ENCODE measurements at regions not wholly inside any gene's neighbourhood (a gene's known extent, or its start where the extent isn't known, plus 50 kb on each side); places are given as distances from the start of the nearest gene placed in this dataset.

GRCh38 chr3:31077826-31078225, 183.4 kb upstream of the GADL1 start:
- peak overlapping the region; percentile 83 for H2BK120ac ChIP-seq (ENCODE audit: low read depth, low read length)
- H4K8ac ChIP-seq (ENCODE audit: low read length): peak overlapping the region; percentile 62
- no peak overlapping the region for H3K27ac ChIP-seq (ENCODE audit: low read length, poor library complexity, severe bottlenecking)
- H3K4me2 ChIP-seq (ENCODE audit: low read length, poor library complexity, severe bottlenecking): no peak overlapping the region
- peak; percentile 28 for DNase-seq
- H3K9me3 ChIP-seq (ENCODE audit: control insufficient read depth, low read length): peaks cover 6% of the 10 kb centered on the region
- no peak overlapping the region for H2AK5ac ChIP-seq (ENCODE audit: low read length, severe bottlenecking)
- H4K91ac ChIP-seq (ENCODE audit: low read length): no peak overlapping the region
- no peak overlapping the region for H2BK15ac ChIP-seq (ENCODE audit: low read depth, poor library complexity, severe bottlenecking)
- H3K18ac ChIP-seq (ENCODE audit: low read depth in 1 of 2, low read length in 2 of 2): no peak overlapping the region
- no peaks in the 10 kb centered on the region for H3K79me1 ChIP-seq (replicated peaks; ENCODE audit: low read length, poor library complexity, severe bottlenecking)
- H3K4me1 ChIP-seq (ENCODE audit: control insufficient read depth, insufficient read depth, low read depth, low read length): no peaks in the 10 kb centered on the region
- peak overlapping the region; percentile 59 for H3K9ac ChIP-seq (ENCODE audit: low read length)
- H3K4me3 ChIP-seq (ENCODE audit: insufficient read depth in 1 of 2, low read depth in 1 of 2, low read length in 2 of 2): peak overlapping the region in 1 of 2 experiments; percentile 24
- no peak overlapping the region for H2AFZ ChIP-seq (ENCODE audit: low read depth, low read length)
- H3K14ac ChIP-seq (ENCODE audit: low read length in 2 of 2): no peak overlapping the region
- H2BK5ac ChIP-seq (ENCODE audit: low read depth, low read length, poor library complexity, severe bottlenecking): no peak overlapping the region
- no peaks in the 10 kb centered on the region for H3K27me3 ChIP-seq (ENCODE audit: control insufficient read depth in 1 of 2, insufficient read depth in 1 of 2, low read length in 2 of 2)
- no peak overlapping the region for H2BK12ac ChIP-seq (ENCODE audit: low read length in 2 of 2)
- H3K36me3 ChIP-seq (ENCODE audit: control insufficient read depth in 1 of 2, insufficient read depth in 2 of 2, low read depth in 1 of 2, low read length in 2 of 2): no peaks in the 10 kb centered on the region
- peak overlapping the region in 1 of 2 experiments; percentile 44 for H3K4ac ChIP-seq (ENCODE audit: low read depth in 1 of 2, low read length in 2 of 2)
- no peak overlapping the region for H3K23ac ChIP-seq (ENCODE audit: low read length in 2 of 2)
- 80% methylated on average over 1 of the region's 1 CpG for WGBS

GRCh38 chr3:31079689-31080088, 185.2 kb upstream of the GADL1 start:
- H2AK5ac ChIP-seq (ENCODE audit: low read length, severe bottlenecking): no peak overlapping the region
- no peak overlapping the region for H4K8ac ChIP-seq (ENCODE audit: low read length)
- H2BK120ac ChIP-seq (ENCODE audit: low read depth, low read length): no peak overlapping the region
- H3K23ac ChIP-seq (ENCODE audit: low read length in 2 of 2): no peak overlapping the region
- no peak overlapping the region for H3K9ac ChIP-seq (ENCODE audit: low read length)
- H2BK5ac ChIP-seq (ENCODE audit: low read depth, low read length, poor library complexity, severe bottlenecking): no peak overlapping the region
- no peak overlapping the region for H2AFZ ChIP-seq (ENCODE audit: low read depth, low read length)
- no peaks in the 10 kb centered on the region for H3K4me1 ChIP-seq (ENCODE audit: control insufficient read depth, insufficient read depth, low read depth, low read length)
- H3K18ac ChIP-seq (ENCODE audit: low read depth in 1 of 2, low read length in 2 of 2): no peak overlapping the region
- peak; percentile 43 for DNase-seq
- H4K91ac ChIP-seq (ENCODE audit: low read length): no peak overlapping the region
- H3K14ac ChIP-seq (ENCODE audit: low read length in 2 of 2): no peak overlapping the region
- no peak overlapping the region for H2BK15ac ChIP-seq (ENCODE audit: low read depth, poor library complexity, severe bottlenecking)
- no peak overlapping the region for H3K4me3 ChIP-seq (ENCODE audit: insufficient read depth in 1 of 2, low read depth in 1 of 2, low read length in 2 of 2)
- H3K36me3 ChIP-seq (ENCODE audit: control insufficient read depth in 1 of 2, insufficient read depth in 2 of 2, low read depth in 1 of 2, low read length in 2 of 2): no peaks in the 10 kb centered on the region
- no peak overlapping the region for H2BK12ac ChIP-seq (ENCODE audit: low read length in 2 of 2)
- H3K79me1 ChIP-seq (replicated peaks; ENCODE audit: low read length, poor library complexity, severe bottlenecking): no peaks in the 10 kb centered on the region
- peaks cover 3% of the 10 kb centered on the region for H3K9me3 ChIP-seq (ENCODE audit: control insufficient read depth, low read length)
- 75% methylated on average over 4 of the region's 4 CpGs for WGBS
- no peak overlapping the region for H3K27ac ChIP-seq (ENCODE audit: low read length, poor library complexity, severe bottlenecking)
- no peak overlapping the region for H3K4me2 ChIP-seq (ENCODE audit: low read length, poor library complexity, severe bottlenecking)
- H3K4ac ChIP-seq (ENCODE audit: low read depth in 1 of 2, low read length in 2 of 2): no peak overlapping the region
- no peaks in the 10 kb centered on the region for H3K27me3 ChIP-seq (ENCODE audit: control insufficient read depth in 1 of 2, insufficient read depth in 1 of 2, low read length in 2 of 2)

- Histone ChIP-seq H3K9me3 (ENCODE audit: control insufficient read depth, low read length) (no peaks in the 10 kb centered on the region), H4K91ac (ENCODE audit: low read length) (no peak overlapping the region), H3K4me1 (ENCODE audit: control insufficient read depth, insufficient read depth, low read depth, low read length) (no peaks in the 10 kb centered on the region), H3K27me3 (ENCODE audit: control insufficient read depth in 1 of 2, insufficient read depth in 1 of 2, low read length in 2 of 2) (no peaks in the 10 kb centered on the region), H2BK120ac (ENCODE audit: low read depth, low read length) (no peak overlapping the region), H3K14ac (ENCODE audit: low read length in 2 of 2) (no peak overlapping the region), H3K79me1 (replicated peaks; ENCODE audit: low read length, poor library complexity, severe bottlenecking) (no peaks in the 10 kb centered on the region), H3K23ac (ENCODE audit: low read length in 2 of 2) (no peak overlapping the region), H2BK5ac (ENCODE audit: low read depth, low read length, poor library complexity, severe bottlenecking) (no peak overlapping the region), H3K36me3 (ENCODE audit: control insufficient read depth in 1 of 2, insufficient read depth in 2 of 2, low read depth in 1 of 2, low read length in 2 of 2) (no peaks in the 10 kb centered on the region), H2AFZ (ENCODE audit: low read depth, low read length) (no peak overlapping the region), H3K4me2 (ENCODE audit: low read length, poor library complexity, severe bottlenecking) (no peak overlapping the region), H2BK15ac (ENCODE audit: low read depth, poor library complexity, severe bottlenecking) (no peak overlapping the region), H3K9ac (ENCODE audit: low read length) (no peak overlapping the region), H3K18ac (ENCODE audit: low read depth in 1 of 2, low read length in 2 of 2) (no peak overlapping the region), H2AK5ac (ENCODE audit: low read length, severe bottlenecking) (no peak overlapping the region), H2BK12ac (ENCODE audit: low read length in 2 of 2) (no peak overlapping the region), H3K4me3 (ENCODE audit: insufficient read depth in 1 of 2, low read depth in 1 of 2, low read length in 2 of 2) (no peak overlapping the region), H4K8ac (ENCODE audit: low read length) (no peak overlapping the region), H3K4ac (ENCODE audit: low read depth in 1 of 2, low read length in 2 of 2) (peak overlapping the region in 1 of 2 experiments; percentile 48), H3K27ac (ENCODE audit: low read length, poor library complexity, severe bottlenecking) (no peak overlapping the region)
- WGBS: 88% methylated on average over 2 of the region's 2 CpGs
- DNase-seq: no peak
These were observed 186.7 kb upstream of the GADL1 start for GRCh38 chr3:31081018-31081662.

GRCh38 chr3:31086148-31086547, 191.7 kb upstream of the GADL1 start:
- Histone ChIP-seq H2BK120ac (ENCODE audit: low read depth, low read length) (no peak overlapping the region), H3K4me2 (ENCODE audit: low read length, poor library complexity, severe bottlenecking) (no peak overlapping the region), H2AK5ac (ENCODE audit: low read length, severe bottlenecking) (no peak overlapping the region), H2BK5ac (ENCODE audit: low read depth, low read length, poor library complexity, severe bottlenecking) (no peak overlapping the region), H3K4ac (ENCODE audit: low read depth in 1 of 2, low read length in 2 of 2) (no peak overlapping the region), H2BK12ac (ENCODE audit: low read length in 2 of 2) (no peak overlapping the region), H3K23ac (ENCODE audit: low read length in 2 of 2) (no peak overlapping the region), H2BK15ac (ENCODE audit: low read depth, poor library complexity, severe bottlenecking) (no peak overlapping the region), H3K27me3 (ENCODE audit: control insufficient read depth in 1 of 2, insufficient read depth in 1 of 2, low read length in 2 of 2) (no peaks in the 10 kb centered on the region), H3K9ac (ENCODE audit: low read length) (no peak overlapping the region), H3K14ac (ENCODE audit: low read length in 2 of 2) (no peak overlapping the region), H2AFZ (ENCODE audit: low read depth, low read length) (no peak overlapping the region), H3K18ac (ENCODE audit: low read depth in 1 of 2, low read length in 2 of 2) (no peak overlapping the region), H3K9me3 (ENCODE audit: control insufficient read depth, low read length) (no peaks in the 10 kb centered on the region), H4K8ac (ENCODE audit: low read length) (no peak overlapping the region), H3K27ac (ENCODE audit: low read length, poor library complexity, severe bottlenecking) (no peak overlapping the region), H3K79me1 (replicated peaks; ENCODE audit: low read length, poor library complexity, severe bottlenecking) (no peaks in the 10 kb centered on the region), H3K36me3 (ENCODE audit: control insufficient read depth in 1 of 2, insufficient read depth in 2 of 2, low read depth in 1 of 2, low read length in 2 of 2) (no peaks in the 10 kb centered on the region), H3K4me1 (ENCODE audit: control insufficient read depth, insufficient read depth, low read depth, low read length) (no peaks in the 10 kb centered on the region), H4K91ac (ENCODE audit: low read length) (no peak overlapping the region), H3K4me3 (ENCODE audit: insufficient read depth in 1 of 2, low read depth in 1 of 2, low read length in 2 of 2) (no peak overlapping the region)
- DNase-seq: no peak
